Femur (tissue), 1 donor: ENCODE measurements at regions not wholly inside any gene's neighbourhood (a gene's known extent, or its start where the extent isn't known, plus 50 kb on each side); places are given as distances from the start of the nearest gene placed in this dataset.
"Not testable (repeated sequence)": the region's sequence is repeated elsewhere in the genome, so short reads cannot be mapped to it uniquely, and the experiment has no call there.

Source experiments
- DNase-seq: peaks from one replicate; pipeline ENCODE4 v3.0.0-alpha.2; 2017

- peak; percentile 7 for DNase-seq
These were observed 289.9 kb upstream of the PRSS16 start for GRCh38 chr6:26957399-26958127.

GRCh38 chr6:26961236-26961635, 286.3 kb upstream of the PRSS16 start:
- DNase-seq, result not testable (repeated sequence)

- no peak for DNase-seq
These were observed 245.1 kb upstream of the PRSS16 start for GRCh38 chr6:27002447-27002846.

GRCh38 chr6:27007020-27007419, 240.5 kb upstream of the PRSS16 start:
- no peak for DNase-seq

GRCh38 chr6:27008613-27009012, 238.9 kb upstream of the PRSS16 start:
- not testable (repeated sequence) for DNase-seq

GRCh38 chr6:27014053-27014452, 233.4 kb upstream of the PRSS16 start:
- DNase-seq, result not testable (repeated sequence)

- no peak for DNase-seq
These were observed 230.8 kb upstream of the PRSS16 start for GRCh38 chr6:27016689-27017088.

GRCh38 chr6:27018401-27018800, 229.1 kb upstream of the PRSS16 start:
- not testable (repeated sequence) for DNase-seq

- DNase-seq, result peak; percentile 92
These were observed 227.6 kb upstream of the PRSS16 start for GRCh38 chr6:27019651-27020552.

GRCh38 chr6:27020553-27020880, 227.0 kb upstream of the PRSS16 start:
- DNase-seq, result no peak

- no peak for DNase-seq
These were observed 223.8 kb upstream of the PRSS16 start for GRCh38 chr6:27023664-27024063.

- DNase-seq, result no peak
These were observed 222.2 kb upstream of the PRSS16 start for GRCh38 chr6:27025351-27025750.

GRCh38 chr6:27026361-27026760, 221.1 kb upstream of the PRSS16 start:
- DNase-seq, result no peak

GRCh38 chr6:27031302-27031701, 216.2 kb upstream of the PRSS16 start:
- no peak for DNase-seq

- DNase-seq, result no peak
These were observed 209.0 kb upstream of the PRSS16 start for GRCh38 chr6:27038498-27038897.

GRCh38 chr6:27040244-27041042, 207.1 kb upstream of the PRSS16 start:
- DNase-seq, result no peak

- no peak for DNase-seq
These were observed 204.3 kb upstream of the PRSS16 start for GRCh38 chr6:27043244-27043643.

GRCh38 chr6:27045131-27045530, 202.4 kb upstream of the PRSS16 start:
- not testable (repeated sequence) for DNase-seq

GRCh38 chr6:27047725-27048124, 199.8 kb upstream of the PRSS16 start:
- DNase-seq, result not testable (repeated sequence)

GRCh38 chr6:27049863-27050781, 197.4 kb upstream of the PRSS16 start:
- no peak for DNase-seq

GRCh38 chr6:27052082-27052730, 195.3 kb upstream of the PRSS16 start:
- not testable (repeated sequence) for DNase-seq

GRCh38 chr6:27052731-27053082, 194.8 kb upstream of the PRSS16 start:
- DNase-seq, result no peak
